GM12891 (cell line): ENCODE measurements at regions not wholly inside any gene's neighbourhood (a gene's known extent, or its start where the extent isn't known, plus 50 kb on each side); places are given as distances from the start of the nearest gene placed in this dataset.

Experiments
- POLR2A ChIP-seq: IDR thresholded peaks from 2 replicates; pipeline ENCODE4 v1.6.1; 2011; ENCODE audit warnings: low read depth, low read length, control low read depth
- POLR2AphosphoS5 ChIP-seq: IDR thresholded peaks from 2 replicates; pipeline ENCODE4 v1.6.1; 2011; ENCODE audit warnings: low read depth, low read length, control low read depth
- POU2F2 ChIP-seq: IDR thresholded peaks from 2 replicates; pipeline ENCODE4 v1.6.1; 2011; ENCODE audit warnings: low read depth, mild to moderate bottlenecking, control low read depth, low read length, moderate library complexity
- SPI1 ChIP-seq: IDR thresholded peaks from 2 replicates; pipeline ENCODE4 v1.6.1; 2011; ENCODE audit warnings: low read depth, low read length, control low read depth
- TAF1 ChIP-seq: IDR thresholded peaks from 2 replicates; pipeline ENCODE4 v1.6.1; 2011; ENCODE audit warnings: low read depth, low read length, control low read depth

DNA sequence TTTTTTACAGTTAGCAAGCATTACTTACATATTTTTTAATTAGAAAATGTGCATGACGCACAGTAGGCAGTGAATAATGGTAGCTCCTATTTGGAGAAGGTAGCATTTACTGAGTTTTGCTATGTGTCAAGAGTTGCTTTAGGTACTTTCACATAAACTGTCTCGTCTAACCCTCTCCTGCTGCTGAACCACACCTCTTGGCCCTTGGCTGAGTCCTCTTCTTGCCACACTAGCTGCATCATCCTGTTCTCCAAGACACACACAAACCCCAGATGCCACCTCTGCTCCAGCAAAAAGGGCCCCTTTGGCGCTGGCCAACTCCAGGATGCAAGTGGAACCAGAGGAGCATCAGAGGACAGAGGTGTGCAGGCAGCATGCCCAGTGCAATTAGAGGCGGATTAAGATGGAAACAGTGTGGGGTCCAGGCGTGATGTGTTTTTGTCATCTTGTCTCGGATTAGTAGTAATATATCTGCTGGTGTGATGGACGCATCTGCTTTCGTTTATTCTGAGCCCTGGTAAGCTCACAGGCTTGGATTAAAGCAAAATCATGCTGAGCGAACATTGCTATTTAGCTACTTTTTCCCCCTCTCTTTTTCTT is 367.0 kb upstream of the CADM1 start:
- no peak for TF ChIP-seq POLR2A
- TF ChIP-seq POLR2AphosphoS5, result no peak
- no peak for TF ChIP-seq SPI1
- TF ChIP-seq POU2F2, result no peak
- no peak for TF ChIP-seq TAF1
